DOHH2 (cell line): ENCODE measurements at regions not wholly inside any gene's neighbourhood (a gene's known extent, or its start where the extent isn't known, plus 50 kb on each side); places are given as distances from the start of the nearest gene placed in this dataset.

ENCODE experiments used
- H3F3A ChIP-seq: fragments of 200-600 bp; sonication (generic), shearing (Covaris generic); 2 replicates; pipeline ENCODE4 v1.6.0; 2016; ENCODE audit warnings: antibody characterized with exemption, mild to moderate bottlenecking; ENCODE audit not compliant: control insufficient read depth, insufficient read depth
- H3K27ac ChIP-seq: fragments of 200-600 bp; sonication (generic); 2 replicates; pipeline ENCODE4 v1.5.1; 2014; ENCODE audit warnings: low read depth, mild to moderate bottlenecking, low read length, moderate library complexity
- H3K27me3 ChIP-seq: fragments of 200-600 bp; sonication (generic); 2 replicates; pipeline ENCODE4 v1.6.1; 2014; ENCODE audit warnings: mild to moderate bottlenecking, low read length, mixed read lengths; ENCODE audit not compliant: control insufficient read depth
- H3K36me3 ChIP-seq: fragments of 200-600 bp; sonication (generic); 2 replicates; pipeline ENCODE4 v1.6.1; 2014; ENCODE audit warnings: mild to moderate bottlenecking, low read length, moderate library complexity, mixed read lengths; ENCODE audit not compliant: control insufficient read depth
- H3K4me1 ChIP-seq: fragments of 200-600 bp; sonication (generic); 2 replicates; pipeline ENCODE4 v1.6.1; 2014; ENCODE audit warnings: mild to moderate bottlenecking, low read length, mixed read lengths; ENCODE audit not compliant: control insufficient read depth
- H3K4me2 ChIP-seq: fragments of 200-600 bp; sonication (generic); 2 replicates; pipeline ENCODE4 v1.6.0; 2014; ENCODE audit warnings: mild to moderate bottlenecking, low read length, moderate library complexity
- H3K4me3 ChIP-seq: fragments of 200-600 bp; sonication (generic); 2 replicates; pipeline ENCODE4 v1.5.1; 2014; ENCODE audit warnings: mild to moderate bottlenecking, low read length, mixed read lengths
- H3K79me2 ChIP-seq: fragments of 200-600 bp; sonication (generic); 2 replicates; pipeline ENCODE4 v1.6.1; 2014; ENCODE audit warnings: mild to moderate bottlenecking, low read length, mixed read lengths; ENCODE audit not compliant: control insufficient read depth
- H3K9me2 ChIP-seq: fragments of 200-600 bp; sonication (generic); replicated peaks from 2 replicates; pipeline ENCODE4 v1.6.1; 2014; ENCODE audit warnings: mild to moderate bottlenecking, low read length, mixed read lengths; ENCODE audit not compliant: control insufficient read depth
- H3K9me3 ChIP-seq: fragments of 200-600 bp; sonication (generic); 2 replicates; pipeline ENCODE4 v1.6.1; 2014; ENCODE audit warnings: antibody characterized with exemption, low read length, mixed read lengths; ENCODE audit not compliant: control insufficient read depth, insufficient read depth
- H4K20me1 ChIP-seq: fragments of 200-600 bp; sonication (generic); 2 replicates; pipeline ENCODE4 v1.6.0; 2014; ENCODE audit warnings: low read depth, mild to moderate bottlenecking, antibody characterized with exemption, low read length, moderate library complexity; ENCODE audit not compliant: control insufficient read depth, insufficient read depth
- EZH2phosphoT487 ChIP-seq: fragments of 200-600 bp; sonication (generic); IDR thresholded peaks from 2 replicates; pipeline ENCODE4 v1.6.1; 2017; ENCODE audit warnings: borderline replicate concordance, mild to moderate bottlenecking, antibody characterized with exemption, low read length, moderate library complexity, mixed read lengths
- TF ChIP-seq, protein P1 (sequence below): fragments of 200-600 bp; sonication (generic); IDR thresholded peaks from one replicate; pipeline ENCODE4 v1.5.1; 2014; ENCODE audit warnings: antibody characterized with exemption, mild to moderate bottlenecking, low read depth, low read length; ENCODE audit not compliant: poor library complexity, severe bottlenecking

DNA sequence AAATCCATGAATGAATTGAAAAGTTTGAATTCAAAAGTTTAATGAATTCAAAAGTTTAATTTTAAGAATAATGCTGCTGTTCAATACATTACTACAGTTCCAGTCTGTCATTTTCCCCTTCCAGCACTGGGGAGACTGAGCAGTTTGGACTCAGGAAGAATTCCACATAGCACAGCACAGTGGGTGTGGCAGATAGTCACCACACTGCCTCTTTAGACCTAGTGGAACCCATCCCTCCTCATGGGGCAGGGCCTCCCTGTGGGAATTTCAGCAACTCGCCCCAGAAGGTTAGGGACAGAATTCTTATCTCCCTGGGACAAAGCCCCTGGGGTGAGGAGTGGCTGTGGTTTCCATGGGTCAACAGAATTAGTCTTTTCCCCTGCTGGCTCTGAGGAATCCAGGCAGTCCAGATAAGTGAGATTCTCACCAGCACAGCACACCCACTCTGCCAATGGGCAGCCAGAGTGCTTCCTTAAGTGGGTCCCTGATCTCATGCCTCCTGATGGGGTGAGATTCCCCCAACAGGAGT is 442.0 kb upstream of the SYT4 start:
- no peak overlapping the region for H3K4me2 ChIP-seq
- no peaks in the 10 kb centered on the region for H3K9me2 ChIP-seq
- no peaks in the 10 kb centered on the region for H3F3A ChIP-seq
- H4K20me1 ChIP-seq: no peaks in the 10 kb centered on the region
- H3K27ac ChIP-seq: no peak overlapping the region
- no peaks in the 10 kb centered on the region for H3K36me3 ChIP-seq
- H3K79me2 ChIP-seq: no peaks in the 10 kb centered on the region
- no peak overlapping the region for H3K4me3 ChIP-seq
- no peaks in the 10 kb centered on the region for H3K9me3 ChIP-seq
- no peaks in the 10 kb centered on the region for H3K4me1 ChIP-seq
- no peaks in the 10 kb centered on the region for H3K27me3 ChIP-seq
- no peak for TF ChIP-seq EZH2phosphoT487
- TF ChIP-seq, protein P1, sequence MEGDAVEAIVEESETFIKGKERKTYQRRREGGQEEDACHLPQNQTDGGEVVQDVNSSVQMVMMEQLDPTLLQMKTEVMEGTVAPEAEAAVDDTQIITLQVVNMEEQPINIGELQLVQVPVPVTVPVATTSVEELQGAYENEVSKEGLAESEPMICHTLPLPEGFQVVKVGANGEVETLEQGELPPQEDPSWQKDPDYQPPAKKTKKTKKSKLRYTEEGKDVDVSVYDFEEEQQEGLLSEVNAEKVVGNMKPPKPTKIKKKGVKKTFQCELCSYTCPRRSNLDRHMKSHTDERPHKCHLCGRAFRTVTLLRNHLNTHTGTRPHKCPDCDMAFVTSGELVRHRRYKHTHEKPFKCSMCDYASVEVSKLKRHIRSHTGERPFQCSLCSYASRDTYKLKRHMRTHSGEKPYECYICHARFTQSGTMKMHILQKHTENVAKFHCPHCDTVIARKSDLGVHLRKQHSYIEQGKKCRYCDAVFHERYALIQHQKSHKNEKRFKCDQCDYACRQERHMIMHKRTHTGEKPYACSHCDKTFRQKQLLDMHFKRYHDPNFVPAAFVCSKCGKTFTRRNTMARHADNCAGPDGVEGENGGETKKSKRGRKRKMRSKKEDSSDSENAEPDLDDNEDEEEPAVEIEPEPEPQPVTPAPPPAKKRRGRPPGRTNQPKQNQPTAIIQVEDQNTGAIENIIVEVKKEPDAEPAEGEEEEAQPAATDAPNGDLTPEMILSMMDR: no peak

DNA sequence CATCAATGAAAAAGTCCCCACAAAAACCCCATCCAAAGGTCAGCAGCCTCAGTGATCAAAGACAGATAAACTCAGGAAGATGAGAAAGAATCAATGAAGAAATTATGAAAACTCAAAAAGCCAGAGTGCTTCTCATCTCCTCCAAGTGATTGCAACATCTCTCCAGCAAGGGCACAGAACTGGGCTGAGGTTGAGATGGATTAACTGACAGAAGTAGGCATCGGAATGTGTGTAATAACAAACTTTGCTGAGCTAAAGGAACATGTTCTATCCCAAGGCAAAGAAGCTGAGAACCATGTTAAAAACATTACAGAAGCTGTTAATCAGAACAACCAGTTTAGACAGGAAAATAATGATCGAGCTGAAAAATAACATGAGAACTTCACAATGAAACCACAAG is 442.8 kb upstream of the SYT4 start:
- Histone ChIP-seq H3F3A (no peaks in the 10 kb centered on the region), H3K4me3 (no peak overlapping the region), H3K4me2 (no peak overlapping the region), H3K27ac (no peak overlapping the region), H3K79me2 (no peaks in the 10 kb centered on the region), H3K9me2 (no peaks in the 10 kb centered on the region), H3K4me1 (no peaks in the 10 kb centered on the region), H3K27me3 (no peaks in the 10 kb centered on the region), H4K20me1 (no peaks in the 10 kb centered on the region), H3K9me3 (no peaks in the 10 kb centered on the region), H3K36me3 (no peaks in the 10 kb centered on the region)
- TF ChIP-seq EZH2phosphoT487: no peak
- TF ChIP-seq, protein P1: no peak

DNA sequence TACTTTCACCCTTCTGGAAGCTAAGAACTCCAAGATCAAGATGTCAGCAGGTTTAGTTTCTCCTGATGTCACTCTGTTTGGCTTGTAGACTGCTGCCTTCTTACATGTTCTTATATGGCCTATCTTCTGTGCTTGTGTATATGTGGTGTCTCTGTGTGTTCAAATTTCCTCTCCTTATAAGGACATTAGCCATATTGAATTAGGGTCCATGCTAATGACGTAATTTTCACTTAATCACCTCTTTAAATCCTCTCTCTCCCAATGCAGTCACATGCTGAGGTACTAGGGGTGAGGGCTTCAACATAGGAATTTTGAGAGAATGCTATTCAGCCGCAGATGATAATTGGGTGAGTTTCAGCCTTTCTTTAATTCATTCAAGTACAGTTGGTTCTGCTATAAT is 458.3 kb upstream of the SYT4 start:
- Histone ChIP-seq H3K4me1 (no peaks in the 10 kb centered on the region), H3F3A (no peaks in the 10 kb centered on the region), H3K4me3 (no peak overlapping the region), H3K79me2 (no peaks in the 10 kb centered on the region), H4K20me1 (no peaks in the 10 kb centered on the region), H3K9me2 (no peaks in the 10 kb centered on the region), H3K27me3 (no peaks in the 10 kb centered on the region), H3K9me3 (no peaks in the 10 kb centered on the region), H3K27ac (no peak overlapping the region), H3K4me2 (no peak overlapping the region), H3K36me3 (no peaks in the 10 kb centered on the region)
- no peak for TF ChIP-seq EZH2phosphoT487
- TF ChIP-seq, protein P1: no peak
